ENCODE measurements at regions not wholly inside any gene's neighbourhood (a gene's known extent, or its start where the extent isn't known, plus 50 kb on each side); places are given as distances from the start of the nearest gene placed in this dataset.

DNA sequence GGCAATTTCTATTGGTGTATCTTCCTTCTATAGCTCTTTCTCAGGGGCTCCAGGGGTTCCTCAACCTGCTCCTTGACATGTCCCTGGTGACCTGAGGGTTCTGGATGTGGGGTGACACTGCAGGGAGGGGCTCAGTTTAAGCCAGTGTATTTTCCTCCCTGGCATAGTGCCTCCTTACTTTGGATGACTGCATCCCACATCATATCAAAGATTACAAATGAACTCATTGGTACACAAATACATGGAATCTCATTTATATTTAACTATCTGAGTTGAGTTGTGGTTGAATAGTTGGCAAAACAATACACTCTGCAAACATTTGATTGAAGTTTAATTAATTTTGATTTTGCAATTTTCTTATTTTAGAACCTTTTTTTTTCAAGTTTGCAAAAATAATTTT, 268.2 kb upstream of the SKOR2 start:
- Histone ChIP-seq H3K9ac (ENCODE audit: low read length) (no peak overlapping the region), H3K9me3 (ENCODE audit: insufficient read depth, low read depth, low read length) (no peaks in the 10 kb centered on the region), H3K36me3 (ENCODE audit: insufficient read depth, low read length) (no peaks in the 10 kb centered on the region), H3K4me3 (ENCODE audit: insufficient read depth, low read depth, low read length) (no peak overlapping the region), H2AFZ (ENCODE audit: low read depth, low read length) (no peak overlapping the region), H3K4me2 (ENCODE audit: low read length) (no peak overlapping the region), H3K79me2 (ENCODE audit: insufficient read depth, low read length) (no peaks in the 10 kb centered on the region), H3K27ac (ENCODE audit: low read depth, low read length) (no peak overlapping the region), H4K20me1 (ENCODE audit: insufficient read depth, low read length) (no peaks in the 10 kb centered on the region), H3K4me1 (ENCODE audit: insufficient read depth, low read length) (no peaks in the 10 kb centered on the region), H3K27me3 (ENCODE audit: insufficient read depth, low read length) (no peaks in the 10 kb centered on the region)
- Mint-ChIP-seq H3K27me3 (ENCODE audit: low read depth, unreplicated experiment) (peaks cover 14% of the 10 kb centered on the region), H3K4me3 (ENCODE audit: unreplicated experiment) (no peak overlapping the region), H3K36me3 (ENCODE audit: low read depth, unreplicated experiment) (no peaks in the 10 kb centered on the region), H3K27ac (ENCODE audit: unreplicated experiment) (no peak overlapping the region), H3K4me1 (ENCODE audit: low read depth, unreplicated experiment) (no peaks in the 10 kb centered on the region), H3K9me3 (ENCODE audit: unreplicated experiment) (peaks cover 2% of the 10 kb centered on the region)
- FAIRE-seq (no peak), DNase-seq (ENCODE audit: low read depth) (no peak)
- TF ChIP-seq, protein P1, sequence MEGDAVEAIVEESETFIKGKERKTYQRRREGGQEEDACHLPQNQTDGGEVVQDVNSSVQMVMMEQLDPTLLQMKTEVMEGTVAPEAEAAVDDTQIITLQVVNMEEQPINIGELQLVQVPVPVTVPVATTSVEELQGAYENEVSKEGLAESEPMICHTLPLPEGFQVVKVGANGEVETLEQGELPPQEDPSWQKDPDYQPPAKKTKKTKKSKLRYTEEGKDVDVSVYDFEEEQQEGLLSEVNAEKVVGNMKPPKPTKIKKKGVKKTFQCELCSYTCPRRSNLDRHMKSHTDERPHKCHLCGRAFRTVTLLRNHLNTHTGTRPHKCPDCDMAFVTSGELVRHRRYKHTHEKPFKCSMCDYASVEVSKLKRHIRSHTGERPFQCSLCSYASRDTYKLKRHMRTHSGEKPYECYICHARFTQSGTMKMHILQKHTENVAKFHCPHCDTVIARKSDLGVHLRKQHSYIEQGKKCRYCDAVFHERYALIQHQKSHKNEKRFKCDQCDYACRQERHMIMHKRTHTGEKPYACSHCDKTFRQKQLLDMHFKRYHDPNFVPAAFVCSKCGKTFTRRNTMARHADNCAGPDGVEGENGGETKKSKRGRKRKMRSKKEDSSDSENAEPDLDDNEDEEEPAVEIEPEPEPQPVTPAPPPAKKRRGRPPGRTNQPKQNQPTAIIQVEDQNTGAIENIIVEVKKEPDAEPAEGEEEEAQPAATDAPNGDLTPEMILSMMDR (IDR thresholded peaks at IDR 0.05; ENCODE audit: insufficient read depth, low read depth, low read length) = no peak
- TF ChIP-seq EZH2 (IDR thresholded peaks at IDR 0.05; ENCODE audit: insufficient read depth, low read length) = no peak

DNA sequence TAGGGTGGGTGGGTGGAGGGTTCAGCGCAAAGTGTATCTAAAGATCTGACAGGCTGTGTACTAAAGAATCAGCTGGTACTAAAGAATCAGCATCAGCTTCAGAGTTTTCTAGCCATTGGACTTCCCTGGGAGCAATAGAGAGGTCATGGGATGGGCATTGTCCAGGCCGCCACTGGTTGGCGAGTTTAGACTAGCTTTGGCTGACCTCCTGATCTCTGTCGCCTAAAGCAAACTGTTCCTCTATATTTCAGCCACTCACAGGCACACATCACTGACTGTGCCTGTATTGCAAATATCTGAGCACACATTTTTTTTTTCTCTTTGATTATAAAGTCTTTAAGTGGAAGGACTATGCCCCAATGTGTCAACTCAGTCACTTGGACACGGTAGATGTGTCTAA, 267.8 kb upstream of the SKOR2 start:
- Mint-ChIP-seq H3K27me3 (ENCODE audit: low read depth, unreplicated experiment) (peaks cover 12% of the 10 kb centered on the region), H3K4me3 (ENCODE audit: unreplicated experiment) (no peak overlapping the region), H3K9me3 (ENCODE audit: unreplicated experiment) (peaks cover 2% of the 10 kb centered on the region), H3K4me1 (ENCODE audit: low read depth, unreplicated experiment) (no peaks in the 10 kb centered on the region), H3K27ac (ENCODE audit: unreplicated experiment) (no peak overlapping the region), H3K36me3 (ENCODE audit: low read depth, unreplicated experiment) (no peaks in the 10 kb centered on the region)
- FAIRE-seq (no peak), DNase-seq (ENCODE audit: low read depth) (no peak)
- TF ChIP-seq, protein P1 (IDR thresholded peaks at IDR 0.05; ENCODE audit: insufficient read depth, low read depth, low read length) = no peak
- no peak for TF ChIP-seq EZH2 (IDR thresholded peaks at IDR 0.05; ENCODE audit: insufficient read depth, low read length)
- no peaks in the 10 kb centered on the region for H3K27me3 ChIP-seq (ENCODE audit: insufficient read depth, low read length)
- no peaks in the 10 kb centered on the region for H3K36me3 ChIP-seq (ENCODE audit: insufficient read depth, low read length)
- H3K4me1 ChIP-seq (ENCODE audit: insufficient read depth, low read length) = no peaks in the 10 kb centered on the region
- no peak overlapping the region for H3K9ac ChIP-seq (ENCODE audit: low read length)
- no peaks in the 10 kb centered on the region for H3K79me2 ChIP-seq (ENCODE audit: insufficient read depth, low read length)
- H3K4me2 ChIP-seq (ENCODE audit: low read length) = no peak overlapping the region
- no peak overlapping the region for H2AFZ ChIP-seq (ENCODE audit: low read depth, low read length)
- H3K4me3 ChIP-seq (ENCODE audit: insufficient read depth, low read depth, low read length) = no peak overlapping the region
- no peaks in the 10 kb centered on the region for H4K20me1 ChIP-seq (ENCODE audit: insufficient read depth, low read length)
- no peaks in the 10 kb centered on the region for H3K9me3 ChIP-seq (ENCODE audit: insufficient read depth, low read depth, low read length)
- H3K27ac ChIP-seq (ENCODE audit: low read depth, low read length) = no peak overlapping the region

DNA sequence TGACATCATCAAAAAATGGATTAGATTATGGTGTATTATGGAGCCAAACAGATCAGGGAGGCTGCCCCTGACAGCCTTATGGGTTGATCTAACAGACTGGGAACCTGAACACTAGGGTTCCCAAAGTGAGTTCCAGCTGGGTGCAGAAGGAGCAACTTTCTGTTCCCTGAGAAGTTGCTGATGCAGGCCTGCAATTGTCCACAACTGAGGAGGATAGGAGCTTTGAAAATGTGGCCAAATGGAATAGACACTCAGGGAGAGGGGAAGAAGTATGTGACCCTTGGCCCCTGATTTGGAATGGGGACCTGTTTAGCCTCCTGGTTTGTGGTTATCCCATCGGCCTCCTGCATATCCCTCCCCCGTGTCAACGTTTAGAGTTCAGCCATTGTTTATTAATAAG, 262.2 kb upstream of the SKOR2 start:
- H3K36me3 Mint-ChIP-seq (ENCODE audit: low read depth, unreplicated experiment) = no peaks in the 10 kb centered on the region
- Histone ChIP-seq H3K4me2 (ENCODE audit: low read length) (no peak overlapping the region), H3K36me3 (ENCODE audit: insufficient read depth, low read length) (no peaks in the 10 kb centered on the region), H3K79me2 (ENCODE audit: insufficient read depth, low read length) (no peaks in the 10 kb centered on the region), H3K27me3 (ENCODE audit: insufficient read depth, low read length) (no peaks in the 10 kb centered on the region), H3K9me3 (ENCODE audit: insufficient read depth, low read depth, low read length) (no peaks in the 10 kb centered on the region), H2AFZ (ENCODE audit: low read depth, low read length) (no peak overlapping the region), H3K27ac (ENCODE audit: low read depth, low read length) (no peak overlapping the region), H3K9ac (ENCODE audit: low read length) (no peak overlapping the region), H3K4me1 (ENCODE audit: insufficient read depth, low read length) (no peaks in the 10 kb centered on the region), H4K20me1 (ENCODE audit: insufficient read depth, low read length) (no peaks in the 10 kb centered on the region), H3K4me3 (ENCODE audit: insufficient read depth, low read depth, low read length) (no peak overlapping the region)
- H3K27me3 Mint-ChIP-seq (ENCODE audit: low read depth, unreplicated experiment) = peaks cover 3% of the 10 kb centered on the region
- FAIRE-seq = no peak
- H3K27ac Mint-ChIP-seq (ENCODE audit: unreplicated experiment) = no peak overlapping the region
- no peaks in the 10 kb centered on the region for H3K9me3 Mint-ChIP-seq (ENCODE audit: unreplicated experiment)
- DNase-seq (ENCODE audit: low read depth) = no peak
- H3K4me1 Mint-ChIP-seq (ENCODE audit: low read depth, unreplicated experiment) = no peaks in the 10 kb centered on the region
- H3K4me3 Mint-ChIP-seq (ENCODE audit: unreplicated experiment) = no peak overlapping the region
- TF ChIP-seq EZH2 (IDR thresholded peaks at IDR 0.05; ENCODE audit: insufficient read depth, low read length) = no peak
- TF ChIP-seq, protein P1 (IDR thresholded peaks at IDR 0.05; ENCODE audit: insufficient read depth, low read depth, low read length) = no peak

Data from astrocyte (in vitro differentiated cells and primary cell).